ENCODE measurements at regions not wholly inside any gene's neighbourhood (a gene's known extent, or its start where the extent isn't known, plus 50 kb on each side); places are given as distances from the start of the nearest gene placed in this dataset.

DNA sequence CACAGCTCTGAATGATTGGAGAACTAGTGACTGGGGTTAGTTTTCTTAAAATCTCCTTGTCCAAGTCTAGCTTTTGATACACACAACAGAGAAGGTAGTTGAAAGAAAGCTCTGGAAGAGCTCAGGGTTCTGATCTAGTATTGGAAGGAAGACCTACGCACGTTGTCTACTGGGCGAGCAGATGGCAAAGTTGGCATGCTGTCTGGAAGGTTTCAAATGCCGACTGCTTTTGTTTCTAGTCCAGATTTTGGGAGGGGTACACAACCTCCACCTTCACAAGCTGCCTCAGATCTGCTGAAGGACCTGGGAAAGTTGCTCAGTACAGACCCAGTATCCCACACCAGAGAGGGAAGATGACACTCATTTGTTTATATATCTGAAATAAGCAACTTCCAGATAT, 507.3 kb downstream of the RNF144A start (continued):
- no peak for TF ChIP-seq ZNF592 (IDR thresholded peaks at IDR 0.05)
- no peak for TF ChIP-seq NR1H2 (CRISPR knock-in tag; IDR thresholded peaks at IDR 0.05)
- TF ChIP-seq NFYB (IDR thresholded peaks at IDR 0.05; ENCODE audit: extremely low read depth, insufficient read length): no peak
- no peak for TF ChIP-seq ZNF217 (CRISPR knock-in tag; IDR thresholded peaks at IDR 0.05)

DNA sequence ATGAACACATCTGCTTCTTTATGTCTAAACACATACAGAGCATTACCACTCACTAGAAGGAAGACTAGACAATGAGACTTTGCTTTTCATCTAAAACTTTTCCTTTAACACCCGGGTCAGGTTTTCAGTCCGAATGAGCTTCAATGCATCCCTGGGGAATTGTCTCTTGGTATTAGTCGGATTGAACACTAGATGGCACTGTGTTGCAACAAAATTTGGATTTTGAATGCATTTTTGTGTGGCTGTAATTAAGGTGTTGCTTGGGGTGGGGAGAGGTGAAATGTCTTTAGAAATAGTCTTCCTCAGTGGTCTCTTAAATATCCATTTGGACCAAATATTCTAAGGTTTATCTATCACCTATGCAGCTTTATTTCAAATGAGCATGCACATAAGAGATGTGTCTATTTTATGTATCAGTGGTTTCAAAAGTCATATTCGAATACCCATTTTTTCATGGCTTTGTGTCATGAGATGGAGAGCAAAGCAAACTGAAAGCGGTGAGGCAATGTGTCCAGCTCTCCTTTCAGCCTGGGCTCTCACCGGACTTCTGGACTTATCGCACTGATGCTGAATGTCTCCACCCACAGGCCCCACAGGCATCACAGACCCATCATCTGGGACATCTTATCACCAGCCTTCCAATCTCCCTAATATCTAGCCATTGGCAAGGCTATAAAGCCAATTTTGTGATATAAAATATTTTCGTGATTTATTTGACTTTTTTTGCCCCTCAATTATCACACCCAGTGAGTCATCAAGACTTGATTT, 510.3 kb downstream of the RNF144A start:
- no TSS peak for BruUV-seq (replicated peaks)
- no peak overlapping the region for H3K4me3 ChIP-seq
- no peaks in the 10 kb centered on the region for H3K9me3 ChIP-seq (replicated peaks; ENCODE audit: control insufficient read depth, insufficient read depth, low read depth, low read length)
- ChIA-PET POLR2A (interaction anchor here (0.5 to 0.7 kb wide), 2 partner anchors 44 to 576 kb away, joined by 3 to 4 read pairs; no protein-coding TSS in a partner anchor), CTCF (ENCODE audit: low intra/inter-chr PET ratio) (interaction anchor here (0.8 kb wide), 1 partner anchor 244 kb away, joined by 4 read pairs; no protein-coding TSS in a partner anchor)
- no peak overlapping the region for H3K27ac ChIP-seq (ENCODE audit: extremely low read depth, low read depth, low read length)
- in situ Hi-C loops (cut with MboI) (loop anchor here (10.0 kb wide), 1 partner anchor 1257 kb away; the partner anchor contains the start of gene ID2), intact Hi-C loops (cut with micrococcal nuclease) (loop anchor here (1.0 to 2.0 kb wide), 2 partner anchors 245 to 1257 kb away; no protein-coding TSS in a partner anchor)
- no peaks in the 10 kb centered on the region for H3K36me3 ChIP-seq (ENCODE audit: control insufficient read depth, insufficient read depth, low read length)
- DNase-seq (ENCODE audit: extremely low read depth in 1 of 4, low spot score in 3 of 4) (peak; percentile 51 to 55 (median 54)), ATAC-seq (peak; percentile 85), FAIRE-seq (peak; percentile 98)
- no peak overlapping the region for H3K4me2 ChIP-seq (ENCODE audit: insufficient read depth, low read length)
- H3K27me3 ChIP-seq (ENCODE audit: control insufficient read depth in 2 of 2, insufficient read depth in 2 of 2, low read length in 2 of 2): peaks cover 0 to 17% of the 10 kb centered on the region in 2 experiments; a peak in 1 of 5 replicates
- WGBS (ENCODE audit: insufficient coverage, low coverage, missing lambda C conversion rate): under 1% methylated on average over 8 of the region's 8 CpGs
- no peak overlapping the region for H3K9ac ChIP-seq (ENCODE audit: insufficient read depth in 1 of 2, low read depth in 2 of 2, low read length in 2 of 2)
- no peak overlapping the region for H2AFZ ChIP-seq (ENCODE audit: low read depth, low read length)
- H3K79me2 ChIP-seq (ENCODE audit: control insufficient read depth, insufficient read depth, low read length): no peaks in the 10 kb centered on the region
- no peaks in the 10 kb centered on the region; the same call in 1 of the 2 replicates for H4K20me1 ChIP-seq (replicated peaks; ENCODE audit: control insufficient read depth, insufficient read depth, low read length)
- peaks cover 0 to 7% of the 10 kb centered on the region in 2 experiments; a peak in 1 of 5 replicates for H3K4me1 ChIP-seq (replicated peaks in 1 of 2; ENCODE audit: control insufficient read depth in 2 of 2, insufficient read depth in 2 of 2, low read length in 2 of 2)
- no peaks in the 10 kb centered on the region for H3K9me1 ChIP-seq (ENCODE audit: control insufficient read depth, insufficient read depth, low read length)
- TF ChIP-seq ZFP91 (CRISPR knock-in tag; IDR thresholded peaks at IDR 0.05) (no peak), OTX1 (CRISPR knock-in tag; IDR thresholded peaks at IDR 0.05) (0 out of 2 replicates have a peak, but pooled peaks have one; percentile 26), RAD21 (CRISPR knock-in tag; conservative IDR thresholded peaks at IDR 0.05 in 1 of 2, IDR thresholded peaks at IDR 0.05 in 1 of 2) (peak; percentile 71 to 73)
- TF ChIP-seq, protein P1, sequence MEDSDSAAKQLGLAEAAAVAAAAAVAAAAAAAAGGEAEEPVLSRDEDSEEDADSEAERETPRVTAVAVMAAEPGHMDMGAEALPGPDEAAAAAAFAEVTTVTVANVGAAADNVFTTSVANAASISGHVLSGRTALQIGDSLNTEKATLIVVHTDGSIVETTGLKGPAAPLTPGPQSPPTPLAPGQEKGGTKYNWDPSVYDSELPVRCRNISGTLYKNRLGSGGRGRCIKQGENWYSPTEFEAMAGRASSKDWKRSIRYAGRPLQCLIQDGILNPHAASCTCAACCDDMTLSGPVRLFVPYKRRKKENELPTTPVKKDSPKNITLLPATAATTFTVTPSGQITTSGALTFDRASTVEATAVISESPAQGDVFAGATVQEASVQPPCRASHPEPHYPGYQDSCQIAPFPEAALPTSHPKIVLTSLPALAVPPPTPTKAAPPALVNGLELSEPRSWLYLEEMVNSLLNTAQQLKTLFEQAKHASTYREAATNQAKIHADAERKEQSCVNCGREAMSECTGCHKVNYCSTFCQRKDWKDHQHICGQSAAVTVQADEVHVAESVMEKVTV (CRISPR knock-in tag; IDR thresholded peaks at IDR 0.05): peak; percentile 50; the same call in 1 of the 2 replicates

Measured in K562 (cell line).